Left lung (tissue), 4 donors: ENCODE measurements at regions not wholly inside any gene's neighbourhood (a gene's known extent, or its start where the extent isn't known, plus 50 kb on each side); places are given as distances from the start of the nearest gene placed in this dataset.

Experiments
- ATAC-seq: fragments of 200-7000 bp; cut with Tn5 transposase; one replicate; pipeline ENCODE4 v1.9.1; 2020; ENCODE audit warnings: moderate library complexity
- DNase-seq, 4 donors: peaks; one replicate each; pipeline ENCODE4 v3.0.0-alpha.2; 2013 to 2020
- H3K27ac ChIP-seq, 2 donors: fragments of 200-600 bp; sonication (generic) in 1 of 2; one replicate each; pipeline versions ENCODE4 v1.5.0 to v1.8.0; 2020 to 2021
- H3K27me3 ChIP-seq, 2 donors: fragments of 200-600 bp; sonication (generic) in 1 of 2; one replicate each; pipeline versions ENCODE4 v1.5.0 to v1.8.0; 2020 to 2021
- H3K36me3 ChIP-seq, 2 donors: fragments of 200-600 bp; sonication (generic) in 1 of 2; one replicate each; pipeline versions ENCODE4 v1.5.0 to v1.8.0; 2020 to 2021
- H3K4me1 ChIP-seq, 2 donors: fragments of 200-600 bp; one replicate each; pipeline ENCODE4 v1.8.0; 2021
- H3K4me3 ChIP-seq, 2 donors: fragments of 200-600 bp; sonication (generic) in 1 of 2; one replicate each; pipeline versions ENCODE4 v1.5.0 to v1.8.0; 2020 to 2021; ENCODE audit warnings: mild to moderate bottlenecking in 1 of 2
- H3K9me3 ChIP-seq, 2 donors: fragments of 200-600 bp; sonication (generic) in 1 of 2; one replicate each; pipeline versions ENCODE4 v1.5.0 to v1.8.0; 2020 to 2021
- intact Hi-C, 2 donors: fragments of 100-400 bp; cut with DNase I; formaldehyde crosslinking; loops; one replicate each; pipeline versions ENCODE4 v1.11.2 to v1.14.2; 2022
- TF ChIP-seq, protein P1 (sequence below), 2 donors: fragments of 200-600 bp; sonication (generic) in 1 of 2; IDR thresholded peaks; one replicate each; pipeline versions ENCODE4 v1.5.0 to v1.8.0; 2021; ENCODE audit warnings: antibody characterized with exemption in 2 of 2
- donor health status: DM: no; HTN: yes; CAD: no.
- donor health status: DM: no; HTN: no; CAD: no.

DNA sequence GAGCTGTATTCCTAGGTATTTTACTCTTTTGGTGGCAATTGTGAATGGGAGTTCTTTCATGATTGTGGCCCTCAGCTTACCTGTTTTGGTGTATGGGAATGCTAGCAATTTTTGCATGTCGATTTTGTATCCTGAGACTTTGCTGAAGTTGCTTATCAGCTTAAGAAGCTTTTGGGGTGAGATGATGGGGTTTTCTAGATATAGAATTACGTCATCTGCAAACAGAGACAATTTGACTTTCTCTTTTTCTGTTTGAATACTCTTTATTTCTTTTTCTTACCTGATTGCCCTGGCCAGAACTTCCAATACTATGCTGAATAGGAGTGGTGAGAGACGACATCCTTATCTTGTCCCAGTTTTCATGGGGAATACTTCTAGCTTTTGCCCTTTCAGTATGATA, 191.2 kb downstream of the KCNE4 start:
- DNase-seq (no peak), ATAC-seq (no peak)
- Histone ChIP-seq H3K27me3 (no peaks in the 10 kb centered on the region), H3K36me3 (no peaks in the 10 kb centered on the region), H3K27ac (no peak overlapping the region), H3K4me1 (no peaks in the 10 kb centered on the region), H3K4me3 (no peak overlapping the region), H3K9me3 (no peaks in the 10 kb centered on the region)
- intact Hi-C loops = no loop called here
- TF ChIP-seq, protein P1, sequence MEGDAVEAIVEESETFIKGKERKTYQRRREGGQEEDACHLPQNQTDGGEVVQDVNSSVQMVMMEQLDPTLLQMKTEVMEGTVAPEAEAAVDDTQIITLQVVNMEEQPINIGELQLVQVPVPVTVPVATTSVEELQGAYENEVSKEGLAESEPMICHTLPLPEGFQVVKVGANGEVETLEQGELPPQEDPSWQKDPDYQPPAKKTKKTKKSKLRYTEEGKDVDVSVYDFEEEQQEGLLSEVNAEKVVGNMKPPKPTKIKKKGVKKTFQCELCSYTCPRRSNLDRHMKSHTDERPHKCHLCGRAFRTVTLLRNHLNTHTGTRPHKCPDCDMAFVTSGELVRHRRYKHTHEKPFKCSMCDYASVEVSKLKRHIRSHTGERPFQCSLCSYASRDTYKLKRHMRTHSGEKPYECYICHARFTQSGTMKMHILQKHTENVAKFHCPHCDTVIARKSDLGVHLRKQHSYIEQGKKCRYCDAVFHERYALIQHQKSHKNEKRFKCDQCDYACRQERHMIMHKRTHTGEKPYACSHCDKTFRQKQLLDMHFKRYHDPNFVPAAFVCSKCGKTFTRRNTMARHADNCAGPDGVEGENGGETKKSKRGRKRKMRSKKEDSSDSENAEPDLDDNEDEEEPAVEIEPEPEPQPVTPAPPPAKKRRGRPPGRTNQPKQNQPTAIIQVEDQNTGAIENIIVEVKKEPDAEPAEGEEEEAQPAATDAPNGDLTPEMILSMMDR (IDR thresholded peaks at IDR 0.05) = no peak

DNA sequence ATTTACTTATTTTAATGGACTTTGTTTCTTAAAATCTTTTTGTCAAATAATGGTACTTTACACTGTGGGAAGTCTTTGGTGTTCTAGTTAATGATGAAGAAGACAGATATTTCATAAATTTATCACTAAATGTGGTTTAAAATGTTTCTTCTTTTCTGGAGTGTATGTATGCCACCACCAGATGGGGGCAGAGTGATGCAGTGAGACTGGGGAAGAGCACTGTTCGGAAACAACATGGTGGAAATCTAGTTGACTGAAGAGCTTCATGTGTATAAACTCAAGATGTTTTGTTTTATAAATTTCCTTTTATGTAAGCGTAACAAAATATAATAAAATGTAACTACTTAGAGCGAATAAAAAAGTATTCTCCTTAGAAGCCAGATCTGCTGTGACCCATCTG, 195.1 kb downstream of the KCNE4 start:
- DNase-seq (no peak), ATAC-seq (no peak)
- Histone ChIP-seq H3K4me3 (no peak overlapping the region), H3K36me3 (no peaks in the 10 kb centered on the region), H3K9me3 (no peaks in the 10 kb centered on the region), H3K27me3 (no peaks in the 10 kb centered on the region), H3K27ac (no peak overlapping the region), H3K4me1 (no peaks in the 10 kb centered on the region)
- intact Hi-C loops = no loop called here
- TF ChIP-seq, protein P1 (IDR thresholded peaks at IDR 0.05) = no peak

DNA sequence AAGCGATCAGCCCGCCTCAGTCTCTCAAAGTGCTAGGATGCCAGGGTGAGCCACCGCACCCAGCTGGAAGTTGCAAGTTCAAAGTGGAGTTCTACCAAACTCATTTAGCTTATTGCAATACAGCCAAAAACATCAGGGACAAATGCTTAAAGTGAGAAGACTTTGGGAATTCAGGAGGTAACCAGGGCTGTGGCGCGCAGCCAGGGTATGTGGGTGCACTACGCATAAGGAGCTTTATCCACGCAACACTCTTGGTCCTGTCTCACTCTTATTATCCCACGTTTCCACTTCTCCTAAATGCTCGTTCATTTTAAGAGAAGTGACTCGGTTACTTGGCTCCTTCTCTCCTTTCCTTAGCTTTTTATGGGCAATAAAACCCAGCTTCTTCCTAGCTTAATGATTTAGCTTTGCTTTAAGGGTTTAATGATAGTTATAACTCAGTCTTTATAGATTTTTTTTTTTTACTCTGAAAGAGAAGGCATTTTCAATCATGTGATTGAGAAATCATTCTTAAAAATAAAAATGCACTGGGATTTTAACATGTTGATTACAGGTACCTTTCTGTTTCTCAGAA, 199.8 kb downstream of the KCNE4 start:
- DNase-seq (no peak), ATAC-seq (no peak)
- H3K27me3 ChIP-seq = no peaks in the 10 kb centered on the region
- intact Hi-C loops = no loop called here
- TF ChIP-seq, protein P1 (IDR thresholded peaks at IDR 0.05) = no peak
- no peaks in the 10 kb centered on the region for H3K4me1 ChIP-seq
- no peak overlapping the region for H3K27ac ChIP-seq
- H3K36me3 ChIP-seq = no peaks in the 10 kb centered on the region
- H3K9me3 ChIP-seq = peaks cover 0 to 9% of the 10 kb centered on the region in 2 donors
- H3K4me3 ChIP-seq = no peak overlapping the region

DNA sequence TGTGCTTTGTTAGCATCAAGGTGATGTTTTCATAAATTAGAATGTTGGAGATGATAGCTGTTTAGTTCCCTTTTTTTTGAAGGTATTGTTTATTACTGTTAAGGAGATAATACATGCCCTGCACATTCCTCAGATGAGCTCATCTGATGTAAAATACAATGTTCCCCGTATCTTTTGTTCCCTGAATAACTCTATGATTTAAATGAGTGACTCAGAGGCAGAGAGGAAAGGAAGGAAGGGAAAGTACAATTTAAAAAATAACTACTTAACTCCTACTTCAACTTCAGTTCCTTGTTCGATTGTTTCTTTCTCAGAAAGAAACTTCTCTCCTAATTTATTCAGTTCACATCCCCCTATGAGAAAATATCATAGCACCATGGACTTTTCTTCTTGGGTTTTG, 208.7 kb downstream of the KCNE4 start:
- intact Hi-C loops = no loop called here
- Histone ChIP-seq H3K9me3 (peaks cover 0 to 17% of the 10 kb centered on the region in 2 donors), H3K27ac (no peak overlapping the region), H3K36me3 (no peaks in the 10 kb centered on the region), H3K4me3 (no peak overlapping the region), H3K4me1 (no peaks in the 10 kb centered on the region), H3K27me3 (no peaks in the 10 kb centered on the region)
- DNase-seq (no peak), ATAC-seq (no peak)
- TF ChIP-seq, protein P1 (IDR thresholded peaks at IDR 0.05) = no peak

DNA sequence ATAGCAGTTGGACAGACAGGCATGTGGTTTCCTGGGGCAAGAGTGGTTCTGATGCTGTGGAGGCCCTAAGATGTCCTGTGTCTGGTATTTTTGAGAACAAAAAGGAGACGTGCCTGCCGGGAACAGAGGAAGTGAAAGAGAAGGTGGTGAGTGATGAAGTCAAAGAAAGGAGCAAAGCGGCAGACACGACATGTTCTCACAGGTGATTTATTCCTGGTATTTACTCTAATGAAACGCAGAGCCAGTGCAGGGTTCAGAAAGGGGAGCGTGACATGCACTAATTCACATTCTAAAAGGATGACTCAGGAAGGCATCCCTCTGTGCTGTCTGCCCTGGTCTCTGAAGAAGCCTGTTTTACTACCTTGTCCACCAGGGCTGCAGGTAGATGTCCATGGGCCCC, 211.0 kb downstream of the KCNE4 start:
- TF ChIP-seq, protein P1 (IDR thresholded peaks at IDR 0.05) = no peak
- H3K36me3 ChIP-seq = no peaks in the 10 kb centered on the region
- intact Hi-C loops = no loop called here
- H3K4me3 ChIP-seq = no peak overlapping the region
- no peak overlapping the region for H3K27ac ChIP-seq
- DNase-seq = no peak
- H3K9me3 ChIP-seq = peaks cover 0 to 7% of the 10 kb centered on the region in 2 donors
- no peaks in the 10 kb centered on the region for H3K27me3 ChIP-seq
- ATAC-seq = no peak
- H3K4me1 ChIP-seq = no peaks in the 10 kb centered on the region
